ENCODE measurements at regions not wholly inside any gene's neighbourhood (a gene's known extent, or its start where the extent isn't known, plus 50 kb on each side); places are given as distances from the start of the nearest gene placed in this dataset.
"Not testable (repeated sequence)": the region's sequence is repeated elsewhere in the genome, so short reads cannot be mapped to it uniquely, and the experiment has no call there.

- DNase-seq = not testable (repeated sequence)
Measured at GRCh38 chr13:90664200-90664599, 683.3 kb upstream of the MIR17HG start.

DNA sequence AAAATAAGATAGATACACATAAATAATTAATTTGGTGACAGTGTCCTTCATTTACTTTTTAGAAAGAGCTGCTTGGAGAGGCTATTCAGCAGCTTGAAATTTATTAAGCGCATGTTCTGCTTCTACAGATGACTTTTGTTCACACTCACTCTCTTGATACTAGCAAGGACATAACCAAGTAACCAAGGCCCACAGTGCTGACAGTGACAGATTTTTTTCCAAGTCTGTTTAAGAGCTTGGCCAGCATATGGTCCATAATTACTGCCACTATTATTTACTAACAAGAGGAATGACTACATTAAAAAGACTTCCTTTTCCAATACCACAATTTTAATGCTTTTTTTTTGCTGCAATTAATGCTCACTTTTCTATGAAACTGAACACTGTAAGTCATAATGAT is 673.7 kb upstream of the MIR17HG start:
- no peak for DNase-seq

- no peak for DNase-seq
Measured at GRCh38 chr13:90675129-90675528, 672.4 kb upstream of the MIR17HG start.

DNA sequence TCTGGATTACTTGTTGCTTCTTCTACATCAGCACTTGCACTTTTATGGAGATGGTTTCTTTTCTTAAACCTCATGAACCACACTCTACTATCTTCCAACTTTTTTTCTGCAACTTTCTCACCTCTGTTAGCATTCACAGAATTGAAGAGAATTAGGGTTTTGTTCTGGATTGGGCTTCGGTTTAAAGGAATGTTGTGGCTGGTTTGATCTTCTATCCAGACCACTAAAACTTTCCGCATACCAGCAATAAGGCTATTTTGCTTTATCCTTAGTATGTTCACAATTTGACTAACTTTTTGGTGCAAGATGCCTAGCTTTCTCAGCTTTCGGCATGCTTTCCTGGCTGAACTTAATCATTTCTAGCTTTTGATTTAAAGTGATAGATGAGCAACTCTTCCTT is 666.7 kb upstream of the MIR17HG start:
- DNase-seq = no peak

- DNase-seq = no peak
Measured at GRCh38 chr13:90683711-90684131, 663.8 kb upstream of the MIR17HG start.

GRCh38 chr13:90686442-90686841 is 661.0 kb upstream of the MIR17HG start:
- peak in 1 of 2 donors; percentile 13 for DNase-seq

DNA sequence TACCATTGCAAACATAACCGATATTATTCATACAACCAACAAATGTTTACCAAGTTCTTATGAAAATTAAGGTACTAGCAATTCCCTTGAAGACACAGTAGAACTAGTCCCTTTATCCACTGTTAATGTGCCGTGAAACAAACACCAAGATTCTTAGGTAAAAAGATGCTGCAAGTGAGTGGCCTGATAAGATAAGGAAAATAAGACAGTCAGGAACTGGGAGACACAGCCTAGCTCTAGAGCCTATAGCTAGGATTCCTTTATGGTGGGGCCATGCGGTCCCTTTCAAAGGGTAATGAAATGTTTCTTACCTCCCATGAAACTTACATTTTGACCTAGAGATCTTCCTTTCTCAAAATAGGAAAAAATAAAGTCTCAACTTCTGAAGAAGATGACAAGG is 658.4 kb upstream of the MIR17HG start:
- DNase-seq = no peak

DNA sequence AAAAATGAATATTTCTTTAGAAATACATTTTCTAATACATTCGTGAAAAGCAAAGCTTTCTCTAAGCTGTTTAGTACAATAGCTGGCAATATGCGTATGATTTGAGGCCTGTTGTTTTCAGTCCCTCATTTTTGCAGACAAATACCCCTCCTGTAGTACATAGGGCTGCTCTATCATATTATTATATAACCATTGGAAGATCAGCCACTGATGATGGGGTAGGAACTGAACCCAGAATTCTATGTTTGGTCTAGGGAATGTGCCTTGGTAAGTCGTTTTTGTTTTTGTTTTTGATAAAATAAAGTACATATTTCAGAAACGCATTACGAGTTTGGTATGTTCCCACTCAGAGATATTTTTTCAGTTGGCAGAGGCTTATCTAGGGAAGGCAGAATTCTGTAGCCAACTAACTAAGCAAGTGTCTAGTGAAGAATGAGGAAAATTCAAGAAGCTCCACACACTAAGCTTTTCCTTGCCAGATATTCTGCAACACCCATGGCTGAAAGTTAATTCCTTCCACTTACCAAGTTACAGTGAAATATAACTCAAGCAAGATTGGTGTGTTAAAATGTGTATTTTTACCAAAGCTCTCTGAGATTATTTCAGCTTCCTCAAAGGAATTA is 656.9 kb upstream of the MIR17HG start:
- no peak for DNase-seq

DNA sequence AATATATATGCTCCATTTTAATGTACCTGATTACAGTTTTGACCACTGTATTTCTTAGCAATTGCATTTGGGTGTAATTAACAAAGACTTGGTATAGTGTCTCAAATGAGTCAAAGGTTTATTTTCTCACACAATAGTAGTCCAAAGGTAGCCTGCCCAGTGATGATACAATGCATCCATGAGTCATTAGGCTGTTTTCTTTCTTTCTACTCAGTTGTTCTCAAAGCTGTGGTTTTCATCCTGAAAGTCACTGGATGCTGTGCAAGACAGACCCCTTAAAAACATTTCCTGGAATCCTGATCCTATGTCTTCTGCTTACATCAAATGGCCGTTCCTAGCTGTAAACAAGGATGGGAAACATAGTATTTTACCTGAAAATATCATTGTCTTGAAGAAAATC is 651.2 kb upstream of the MIR17HG start:
- DNase-seq = no peak

DNA sequence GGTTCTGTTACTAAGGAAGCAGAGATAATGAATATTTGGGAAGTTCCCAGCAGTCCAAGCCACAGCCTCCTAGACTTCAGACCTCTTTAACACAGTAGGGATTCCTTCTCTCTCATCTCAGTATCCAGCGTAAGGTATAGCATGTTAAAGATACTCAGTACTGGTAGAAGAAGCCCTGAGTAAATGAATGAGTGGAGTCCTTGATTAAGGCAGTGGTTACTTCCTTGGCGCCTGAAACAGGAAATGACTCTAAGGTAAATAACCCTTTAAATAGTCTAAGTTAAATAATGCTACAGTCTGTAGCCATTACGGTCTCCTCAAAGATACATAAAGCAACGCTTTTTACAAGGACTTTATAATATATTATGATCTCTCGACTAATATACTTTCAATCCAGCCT is 650.8 kb upstream of the MIR17HG start:
- no peak for DNase-seq

GRCh38 chr13:90700340-90700739 is 647.1 kb upstream of the MIR17HG start:
- DNase-seq = no peak

DNA sequence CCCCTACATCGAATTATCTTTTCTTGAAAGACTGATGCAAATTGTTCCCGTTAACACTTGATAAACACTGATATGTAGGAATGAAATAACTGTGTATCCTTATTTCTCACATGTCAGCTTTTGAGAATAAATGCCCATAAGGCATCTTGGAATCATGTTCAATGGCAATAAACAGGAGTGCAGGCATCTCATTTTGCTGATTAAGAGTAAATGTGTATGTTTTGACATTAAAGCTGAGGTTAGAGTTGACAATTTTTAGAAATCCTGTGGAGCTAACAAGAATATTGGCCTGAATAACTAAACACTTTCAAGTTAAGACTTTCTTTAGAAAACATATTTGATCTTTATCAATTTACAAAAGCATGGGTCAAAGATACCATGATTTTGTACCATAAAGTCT is 646.2 kb upstream of the MIR17HG start:
- no peak for DNase-seq

DNA sequence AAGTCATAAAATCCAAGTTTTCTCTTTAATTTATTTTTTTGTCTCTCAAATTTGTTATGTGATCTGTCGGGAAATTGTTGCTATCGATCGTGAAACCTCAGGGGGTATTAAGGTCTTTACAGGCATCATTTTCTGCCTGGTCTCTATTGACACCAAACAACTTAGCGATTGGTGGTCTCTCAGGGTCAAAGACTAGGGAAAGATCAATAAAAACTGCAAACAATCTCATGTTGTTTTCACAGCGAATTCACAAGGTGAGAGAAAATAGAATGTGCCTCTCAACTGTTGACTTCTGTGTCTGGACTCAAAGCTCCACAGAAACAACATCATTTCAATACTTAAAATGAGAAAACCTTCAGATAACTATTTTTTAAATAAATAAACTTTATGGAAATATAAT is 645.4 kb upstream of the MIR17HG start:
- no peak for DNase-seq

- DNase-seq = no peak
Measured at GRCh38 chr13:90706631-90707030, 640.9 kb upstream of the MIR17HG start.

GRCh38 chr13:90708128-90708527 is 639.4 kb upstream of the MIR17HG start:
- DNase-seq = no peak

GRCh38 chr13:90709319-90709718 is 638.2 kb upstream of the MIR17HG start:
- DNase-seq = no peak

GRCh38 chr13:90710164-90710759 is 637.2 kb upstream of the MIR17HG start:
- no peak for DNase-seq

- DNase-seq = no peak
Measured at GRCh38 chr13:90713441-90714133, 633.9 kb upstream of the MIR17HG start.

DNA sequence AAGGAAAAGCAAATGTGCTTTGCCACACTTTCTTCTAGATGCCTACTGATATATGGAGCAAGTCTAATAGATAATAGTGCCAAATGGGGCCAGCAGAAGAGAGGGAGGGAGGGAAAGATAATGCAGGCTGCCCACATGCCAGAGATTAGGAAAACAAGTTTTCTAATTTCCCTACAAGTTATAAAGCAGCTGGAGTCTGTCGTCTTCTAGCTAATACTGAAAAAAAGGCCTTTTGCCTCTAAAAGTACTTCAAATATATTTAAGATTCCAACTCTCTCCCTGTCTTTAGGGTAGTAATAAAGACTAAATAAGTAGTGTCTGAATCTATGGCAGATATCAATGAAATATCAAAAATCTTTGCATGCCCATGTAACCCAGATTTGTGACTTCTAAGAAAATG is 632.0 kb upstream of the MIR17HG start:
- no peak for DNase-seq

GRCh38 chr13:90717451-90717936 is 630.0 kb upstream of the MIR17HG start:
- no peak for DNase-seq

- no peak for DNase-seq
Measured at GRCh38 chr13:90719461-90719860, 628.0 kb upstream of the MIR17HG start.

- DNase-seq = no peak
Measured at GRCh38 chr13:90721937-90722336, 625.5 kb upstream of the MIR17HG start.

- DNase-seq = no peak
Measured at GRCh38 chr13:90723381-90723780, 624.1 kb upstream of the MIR17HG start.

DNA sequence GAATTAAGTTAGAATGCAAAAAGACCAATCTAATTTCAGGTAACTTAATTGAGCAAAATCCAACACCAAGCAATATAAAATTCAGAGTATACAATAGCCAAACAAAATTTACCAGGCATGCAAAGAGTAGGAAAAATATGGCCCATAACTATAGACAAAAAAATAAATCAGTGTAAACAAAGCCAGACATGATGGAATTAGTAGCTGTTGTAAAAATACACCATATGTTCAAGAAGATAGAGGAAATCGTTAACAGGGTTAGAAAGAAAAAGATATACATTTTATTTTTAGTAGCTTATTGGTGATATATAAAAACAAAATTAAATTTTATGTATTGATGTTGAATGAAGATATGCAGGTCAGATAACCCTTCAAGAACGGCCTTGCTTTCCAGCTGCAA is 621.1 kb upstream of the MIR17HG start:
- DNase-seq = no peak

Data from hippocampal formation (tissue), 2 donors.